Limb (tissue), 2 donors: ENCODE measurements at regions not wholly inside any gene's neighbourhood (a gene's known extent, or its start where the extent isn't known, plus 50 kb on each side); places are given as distances from the start of the nearest gene placed in this dataset.
A peak's percentile ranks its signal among the peaks of the same experiment; 100 is the strongest.

ENCODE experiments used
- DNase-seq, 2 donors: peaks; one replicate each; pipeline ENCODE4 v3.0.0-alpha.2; 2016; ENCODE audit errors: extremely low spot score in 2 of 2

DNA sequence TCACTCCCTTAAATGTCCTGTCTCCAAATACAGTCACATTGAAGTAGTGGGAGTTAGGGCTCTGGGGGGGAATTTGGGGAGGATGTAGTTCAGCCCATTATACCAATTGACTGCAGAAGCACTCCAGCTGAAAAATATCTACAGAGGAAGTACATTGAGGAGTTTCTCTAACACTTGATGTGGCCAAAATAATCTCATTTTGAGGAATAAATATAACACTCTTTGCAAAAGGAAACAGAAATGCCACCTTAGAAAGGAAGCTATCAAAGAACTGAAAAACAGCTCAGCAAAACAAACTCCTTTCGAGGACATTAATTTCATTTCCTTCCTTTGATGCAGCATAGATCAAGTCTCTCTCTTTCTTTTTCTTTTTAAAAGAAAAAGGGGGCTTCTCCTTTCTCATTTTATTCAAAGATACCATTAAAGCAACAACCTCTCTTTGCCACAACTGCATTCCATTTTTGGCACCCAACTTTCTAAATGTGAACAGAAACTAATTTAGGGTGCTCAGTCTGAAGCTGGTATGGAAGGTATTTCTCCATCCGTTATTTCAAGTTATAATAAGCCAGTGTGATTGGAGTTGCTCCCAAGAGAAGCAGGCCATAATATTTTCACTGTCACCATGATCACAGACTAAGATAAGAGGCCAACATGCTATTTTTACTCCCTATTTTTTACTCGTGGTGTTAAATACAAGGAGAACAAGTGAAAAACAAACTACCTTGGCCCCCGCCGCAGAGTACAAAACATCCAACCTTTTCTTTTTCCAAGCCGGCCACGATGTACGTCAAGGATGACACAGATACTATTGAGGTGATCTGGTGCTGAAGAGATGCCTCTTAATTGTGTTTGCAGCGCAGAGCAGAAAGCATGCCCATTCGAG lies 230.4 kb upstream of the GATB start:
- DNase-seq = no peak

DNA sequence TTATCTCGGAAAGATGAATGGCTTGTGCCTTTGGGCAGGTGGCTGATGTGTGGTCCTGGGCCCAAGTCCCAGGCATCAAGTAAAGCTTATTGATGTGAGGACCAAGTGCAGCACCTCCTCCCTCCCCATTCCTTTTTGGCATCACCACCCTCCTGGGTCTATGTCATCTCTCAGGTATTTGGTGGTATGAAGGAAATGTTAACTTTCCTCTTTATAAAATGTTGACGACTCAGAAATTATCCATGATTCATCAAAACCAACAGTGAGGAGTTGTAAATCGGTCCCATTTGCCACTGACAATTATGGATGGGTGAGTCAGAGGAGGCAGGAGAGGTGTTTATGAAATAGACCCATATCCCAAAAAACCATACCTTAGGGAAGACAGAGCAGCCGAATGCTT lies 229.4 kb upstream of the GATB start:
- no peak for DNase-seq

- DNase-seq = no peak
Measured at GRCh38 chr4:151988591-151988990, 227.8 kb upstream of the GATB start.

- no peak for DNase-seq
Measured at GRCh38 chr4:151987606-151988005, 226.8 kb upstream of the GATB start.

DNA sequence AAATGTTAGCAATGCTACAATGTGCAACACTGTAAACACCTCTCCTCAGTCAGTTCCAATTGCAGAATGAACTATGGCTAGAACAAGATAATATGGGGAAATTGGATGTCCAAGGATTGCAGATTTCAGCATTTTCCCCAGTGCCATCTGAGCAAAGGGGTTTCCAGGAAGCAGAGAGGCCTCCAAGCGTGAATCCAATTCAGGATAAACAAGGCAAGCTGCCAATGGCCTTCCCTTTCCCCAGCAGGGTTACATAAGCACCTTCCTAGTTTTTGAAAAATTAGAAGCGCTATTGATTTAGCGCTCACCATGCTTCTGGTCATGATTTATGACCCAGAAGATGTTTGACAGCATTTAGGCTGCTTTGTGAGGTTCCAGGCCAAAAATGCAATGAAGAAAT lies 223.0 kb upstream of the GATB start:
- DNase-seq = no peak

GRCh38 chr4:151979819-151980218 lies 219.0 kb upstream of the GATB start:
- DNase-seq = no peak

DNA sequence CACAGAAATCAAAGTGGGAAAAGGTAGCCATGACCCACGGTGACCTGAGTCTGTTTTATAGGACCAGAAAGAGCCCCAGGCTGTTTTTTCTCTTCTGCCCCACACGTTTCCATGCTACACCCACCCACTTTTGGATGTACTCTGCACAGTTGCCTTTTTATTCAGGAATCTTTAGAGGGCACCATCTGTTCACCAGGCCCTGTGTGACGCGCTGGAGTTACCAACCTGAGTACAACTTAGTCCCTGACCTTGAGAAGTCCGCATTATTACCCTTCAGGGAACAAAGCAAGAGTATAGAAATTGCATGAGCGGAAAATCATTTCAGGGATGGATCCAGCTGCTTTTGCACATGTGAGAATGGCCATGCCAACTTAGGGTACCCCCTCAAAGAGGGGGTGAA lies 207.8 kb upstream of the GATB start:
- no peak for DNase-seq

- DNase-seq = no peak
Measured at GRCh38 chr4:151967074-151967473, 206.3 kb upstream of the GATB start.

GRCh38 chr4:151962138-151962823 lies 201.5 kb upstream of the GATB start:
- no peak for DNase-seq

DNA sequence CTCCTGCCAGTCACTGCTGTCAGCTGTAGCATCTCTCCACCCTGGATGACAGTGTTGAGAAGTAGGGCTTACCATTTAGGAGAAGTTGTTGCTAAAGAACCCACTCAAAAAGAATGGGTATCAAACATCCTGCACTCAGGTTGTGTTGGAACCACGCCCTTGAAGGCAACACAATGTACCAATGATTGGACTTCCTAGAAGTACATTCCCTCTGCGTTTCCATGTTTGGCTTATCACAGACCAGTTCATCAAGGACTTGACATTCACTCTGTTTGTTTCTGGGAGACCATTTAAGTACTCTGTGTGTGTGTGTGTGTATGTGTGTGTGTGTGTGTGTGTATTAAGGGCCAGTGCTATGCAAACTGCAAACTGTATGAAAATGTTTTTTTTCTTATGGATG lies 200.6 kb upstream of the GATB start:
- no peak for DNase-seq

- DNase-seq = no peak
Measured at GRCh38 chr4:151960449-151961230, 199.8 kb upstream of the GATB start.

DNA sequence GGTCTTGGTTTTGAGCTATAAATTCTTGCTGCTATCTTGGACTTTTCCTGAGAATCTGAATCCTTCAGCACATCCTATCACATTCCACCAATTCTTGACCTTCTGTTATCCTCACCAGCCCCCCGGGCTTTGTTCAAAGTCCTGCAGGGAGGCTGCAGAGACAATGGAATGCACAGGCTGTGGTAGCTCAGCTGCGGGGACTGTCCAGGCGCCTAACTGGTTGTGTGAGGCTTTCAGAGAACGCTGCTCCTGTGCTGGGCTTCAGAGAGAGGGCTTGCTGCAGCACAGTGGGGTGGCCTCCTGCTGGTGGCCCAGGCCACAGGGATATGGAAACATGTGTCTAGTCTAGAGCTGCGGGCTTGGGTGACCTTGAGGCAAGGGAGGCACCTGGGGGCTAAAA lies 196.3 kb upstream of the GATB start:
- peak in 1 of 2 donors; percentile 38 for DNase-seq

GRCh38 chr4:151955721-151956380 lies 195.0 kb upstream of the GATB start:
- no peak for DNase-seq

GRCh38 chr4:151953795-151954372 lies 193.1 kb upstream of the GATB start:
- no peak for DNase-seq

- DNase-seq = no peak
Measured at GRCh38 chr4:151953312-151953711, 192.5 kb upstream of the GATB start.

DNA sequence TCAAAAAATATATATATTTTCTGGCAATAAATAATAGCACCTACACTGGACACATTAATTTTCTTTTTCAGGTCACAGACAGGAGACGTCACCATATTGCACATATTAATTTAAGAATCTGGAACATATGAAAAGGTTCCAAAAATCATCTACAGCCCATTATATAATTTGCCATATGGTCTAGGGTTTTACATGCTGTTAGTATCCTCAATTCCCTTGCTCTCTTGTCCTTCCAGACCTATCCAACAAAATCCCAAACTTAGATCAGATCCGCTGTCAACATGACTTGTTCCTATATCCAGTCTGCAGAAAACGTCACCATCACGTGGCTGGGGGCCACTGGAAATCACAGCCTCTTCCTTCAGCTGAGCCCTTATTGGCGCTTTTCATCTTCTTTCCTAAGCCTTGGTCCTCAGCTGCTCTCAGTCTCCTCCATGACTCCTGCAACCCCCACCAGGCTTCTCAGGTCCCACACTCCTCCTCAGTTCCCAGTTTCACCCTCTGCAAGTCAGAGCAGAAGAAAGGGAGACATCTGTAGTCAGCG lies 192.0 kb upstream of the GATB start:
- DNase-seq = no peak

DNA sequence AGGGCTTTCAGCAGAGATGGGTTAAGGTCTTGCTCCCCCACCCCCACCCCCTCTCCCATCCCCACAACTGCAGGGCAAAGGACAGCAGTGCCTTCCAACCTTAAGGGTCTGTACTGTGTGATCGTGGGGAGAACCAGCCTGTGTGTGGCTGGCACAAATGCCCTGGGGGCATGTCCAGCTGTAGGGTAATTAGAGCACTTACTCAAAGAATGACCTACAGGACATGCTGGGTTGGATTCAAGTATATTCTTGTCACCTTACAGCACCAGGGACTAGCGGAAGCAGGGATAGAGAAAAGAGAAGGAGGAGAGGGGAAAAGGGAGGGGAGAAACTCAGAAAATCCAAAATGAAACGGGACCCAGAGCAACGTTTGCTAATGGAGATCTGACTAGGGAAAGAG lies 191.3 kb upstream of the GATB start:
- no peak for DNase-seq

- DNase-seq = no peak
Measured at GRCh38 chr4:151951671-151952050, 190.9 kb upstream of the GATB start.

DNA sequence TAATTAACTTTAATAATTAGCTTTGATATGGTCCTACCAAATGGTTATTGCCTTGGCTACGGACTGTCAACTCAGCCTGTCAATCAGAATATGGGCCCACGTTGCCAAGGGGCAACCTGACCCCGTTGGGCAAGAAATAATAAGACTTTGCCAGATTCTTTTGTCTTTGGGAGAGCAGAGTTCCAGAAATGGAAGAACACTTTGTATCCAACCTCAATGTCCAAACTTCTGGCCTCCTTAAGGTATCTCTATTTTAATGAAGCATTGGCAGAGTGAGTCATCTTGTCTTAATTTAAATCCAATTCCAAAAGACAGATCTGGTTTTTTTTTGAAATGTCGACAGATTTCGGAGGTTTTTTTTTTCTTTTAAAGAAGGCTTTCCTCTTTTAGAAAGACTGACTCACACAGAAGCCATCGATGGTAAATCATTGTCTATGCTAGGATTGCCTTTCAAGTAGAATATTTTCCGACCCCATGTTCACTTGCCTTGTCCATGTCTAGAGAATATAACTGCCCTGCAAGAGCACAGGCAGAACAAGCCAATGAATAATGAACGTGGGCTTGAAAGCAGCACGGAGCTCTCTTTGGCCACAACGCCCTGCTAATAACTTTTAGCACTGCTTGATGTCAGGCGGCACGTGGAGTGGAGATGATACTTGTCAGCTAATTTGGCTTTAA lies 190.3 kb upstream of the GATB start:
- no peak for DNase-seq

DNA sequence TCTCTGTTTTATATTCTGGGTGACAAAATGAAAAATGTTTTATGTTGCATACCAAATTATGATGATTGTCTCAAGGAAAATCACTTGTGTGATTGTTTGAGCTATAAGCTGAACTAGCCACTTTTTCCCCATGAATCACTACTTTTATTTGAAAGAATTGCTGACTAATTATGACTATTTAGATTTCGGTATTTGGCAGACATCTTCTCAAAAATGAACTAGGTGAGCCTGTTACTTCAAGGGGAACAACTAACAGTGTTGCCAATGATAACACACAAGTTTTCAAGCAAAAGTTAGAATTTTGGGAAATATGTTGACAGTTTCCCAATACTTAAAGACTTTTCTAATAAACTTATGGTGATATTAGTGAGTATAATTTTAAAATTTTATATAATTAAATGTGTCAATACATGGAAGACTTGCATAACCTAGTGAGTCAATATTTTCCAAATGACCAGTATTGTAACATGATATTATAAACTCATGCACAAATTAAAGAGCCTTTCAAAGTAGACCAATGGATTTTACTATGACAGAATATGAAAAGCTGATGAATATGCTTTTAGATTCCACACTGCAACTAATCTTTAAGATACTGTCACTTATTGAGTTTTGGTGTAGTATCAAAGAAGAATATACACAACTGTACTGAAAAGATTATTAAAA lies 187.7 kb upstream of the GATB start:
- DNase-seq = no peak
